ENCODE measurements at regions not wholly inside any gene's neighbourhood (a gene's known extent, or its start where the extent isn't known, plus 50 kb on each side); places are given as distances from the start of the nearest gene placed in this dataset.
A peak's percentile ranks its signal among the peaks of the same experiment; 100 is the strongest.

GRCh38 chr3:153036846-153037245 lies 125.2 kb upstream of the RAP2B start:
- Histone ChIP-seq H3K9me2 (ENCODE audit: insufficient read depth) (no peaks in the 10 kb centered on the region), H3K4me2 (no peak overlapping the region), H3K27ac (ENCODE audit: low read depth) (no peak overlapping the region), H3K36me3 (ENCODE audit: insufficient read depth) (no peaks in the 10 kb centered on the region), H3K4me1 (ENCODE audit: insufficient read depth) (no peaks in the 10 kb centered on the region), H3K79me2 (replicated peaks; ENCODE audit: insufficient read depth) (no peaks in the 10 kb centered on the region), H3F3A (replicated peaks; ENCODE audit: low read depth) (no peaks in the 10 kb centered on the region), H2AFZ (peak overlapping the region; percentile 52; the same call in 1 of the 2 replicates), H4K20me1 (replicated peaks; ENCODE audit: insufficient read depth) (no peaks in the 10 kb centered on the region), H3K4me3 (no peak overlapping the region), H3K27me3 (ENCODE audit: insufficient read depth) (no peaks in the 10 kb centered on the region)
- DNase-seq (ENCODE audit: low spot score) (no peak), ATAC-seq (no peak)
- Mint-ChIP-seq H3K4me3 (no peak overlapping the region), H3K4me1 (no peaks in the 10 kb centered on the region), H3K36me3 (ENCODE audit: low read depth) (no peaks in the 10 kb centered on the region), H3K27ac (no peak overlapping the region), H3K27me3 (ENCODE audit: insufficient read depth, low read depth, poor library complexity) (no peaks in the 10 kb centered on the region), H3K9me3 (no peaks in the 10 kb centered on the region)
- TF ChIP-seq ZNF462 (CRISPR knock-in tag; IDR thresholded peaks at IDR 0.05) = no peak
- TF ChIP-seq EZH2phosphoT487 (IDR thresholded peaks at IDR 0.05; ENCODE audit: unreplicated experiment) = no peak
- no peak for TF ChIP-seq STAT1 (IDR thresholded peaks at IDR 0.05; ENCODE audit: unreplicated experiment)
- no peak for TF ChIP-seq REST (IDR thresholded peaks at IDR 0.05; ENCODE audit: unreplicated experiment)
- TF ChIP-seq JUNB (IDR thresholded peaks at IDR 0.05; ENCODE audit: unreplicated experiment) = no peak
- TF ChIP-seq ETS1 (IDR thresholded peaks at IDR 0.05) = no peak
- TF ChIP-seq POLR2AphosphoS5 (IDR thresholded peaks at IDR 0.05; ENCODE audit: low read depth) = no peak

Data from GM23338 (cell line).